ENCODE measurements at regions not wholly inside any gene's neighbourhood (a gene's known extent, or its start where the extent isn't known, plus 50 kb on each side); places are given as distances from the start of the nearest gene placed in this dataset.
"Not testable (repeated sequence)": the region's sequence is repeated elsewhere in the genome, so short reads cannot be mapped to it uniquely, and the experiment has no call there.

GRCh38 chr6:57793398-57793762, 475.9 kb downstream of the PRIM2 start:
- TF ChIP-seq, protein P1, sequence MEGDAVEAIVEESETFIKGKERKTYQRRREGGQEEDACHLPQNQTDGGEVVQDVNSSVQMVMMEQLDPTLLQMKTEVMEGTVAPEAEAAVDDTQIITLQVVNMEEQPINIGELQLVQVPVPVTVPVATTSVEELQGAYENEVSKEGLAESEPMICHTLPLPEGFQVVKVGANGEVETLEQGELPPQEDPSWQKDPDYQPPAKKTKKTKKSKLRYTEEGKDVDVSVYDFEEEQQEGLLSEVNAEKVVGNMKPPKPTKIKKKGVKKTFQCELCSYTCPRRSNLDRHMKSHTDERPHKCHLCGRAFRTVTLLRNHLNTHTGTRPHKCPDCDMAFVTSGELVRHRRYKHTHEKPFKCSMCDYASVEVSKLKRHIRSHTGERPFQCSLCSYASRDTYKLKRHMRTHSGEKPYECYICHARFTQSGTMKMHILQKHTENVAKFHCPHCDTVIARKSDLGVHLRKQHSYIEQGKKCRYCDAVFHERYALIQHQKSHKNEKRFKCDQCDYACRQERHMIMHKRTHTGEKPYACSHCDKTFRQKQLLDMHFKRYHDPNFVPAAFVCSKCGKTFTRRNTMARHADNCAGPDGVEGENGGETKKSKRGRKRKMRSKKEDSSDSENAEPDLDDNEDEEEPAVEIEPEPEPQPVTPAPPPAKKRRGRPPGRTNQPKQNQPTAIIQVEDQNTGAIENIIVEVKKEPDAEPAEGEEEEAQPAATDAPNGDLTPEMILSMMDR (conservative IDR thresholded peaks at IDR 0.05 in 1 of 2, IDR thresholded peaks at IDR 0.05 in 1 of 2; ENCODE audit: extremely low read depth in 1 of 2, insufficient read depth in 1 of 2, low read depth in 1 of 2, low read length in 2 of 2): not testable (repeated sequence)
- not testable (repeated sequence) for TF ChIP-seq EZH2 (IDR thresholded peaks at IDR 0.05; ENCODE audit: borderline replicate concordance, low read length)
